Stimulated activated naive CD4-positive, alpha-beta T cell (primary cell): ENCODE measurements at regions not wholly inside any gene's neighbourhood (a gene's known extent, or its start where the extent isn't known, plus 50 kb on each side); places are given as distances from the start of the nearest gene placed in this dataset.
"Not testable (repeated sequence)": the region's sequence is repeated elsewhere in the genome, so short reads cannot be mapped to it uniquely, and the experiment has no call there.

Source experiments
- DNase-seq, 6 experiments: peaks; one replicate each; lab custom pipeline; 2025; lab: John Stamatoyannopoulos, UW

- DNase-seq, result no peak
Measured at GRCh38 chr5:157978061-157978460, 119.1 kb upstream of the CLINT1 start.

- no peak for DNase-seq
Measured at GRCh38 chr5:157976429-157976828, 117.5 kb upstream of the CLINT1 start.

GRCh38 chr5:157972579-157972978 lies 113.6 kb upstream of the CLINT1 start:
- no peak for DNase-seq

GRCh38 chr5:157971571-157972216 lies 112.7 kb upstream of the CLINT1 start:
- no peak for DNase-seq

- DNase-seq, result not testable (repeated sequence)
Measured at GRCh38 chr5:157968570-157968969, 109.6 kb upstream of the CLINT1 start.

- no peak for DNase-seq
Measured at GRCh38 chr5:157965989-157966388, 107.0 kb upstream of the CLINT1 start.

- no peak for DNase-seq
Measured at GRCh38 chr5:157965040-157965678, 106.2 kb upstream of the CLINT1 start.

GRCh38 chr5:157963761-157964160 lies 104.8 kb upstream of the CLINT1 start:
- no peak for DNase-seq

- DNase-seq, result no peak
Measured at GRCh38 chr5:157963244-157963643, 104.3 kb upstream of the CLINT1 start.

GRCh38 chr5:157962686-157963085 lies 103.7 kb upstream of the CLINT1 start:
- not testable (repeated sequence) for DNase-seq

GRCh38 chr5:157961896-157962590 lies 103.1 kb upstream of the CLINT1 start:
- DNase-seq, result no peak

GRCh38 chr5:157961176-157961575 lies 102.2 kb upstream of the CLINT1 start:
- DNase-seq, result no peak

- no peak for DNase-seq
Measured at GRCh38 chr5:157959370-157959769, 100.4 kb upstream of the CLINT1 start.

GRCh38 chr5:157956271-157956885 lies 97.4 kb upstream of the CLINT1 start:
- no peak for DNase-seq

- DNase-seq, result no peak
Measured at GRCh38 chr5:157955541-157956172, 96.7 kb upstream of the CLINT1 start.

- DNase-seq, result no peak
Measured at GRCh38 chr5:157952374-157952685, 93.4 kb upstream of the CLINT1 start.

- no peak for DNase-seq
Measured at GRCh38 chr5:157951673-157952373, 92.9 kb upstream of the CLINT1 start.

- DNase-seq, result no peak
Measured at GRCh38 chr5:157949520-157949919, 90.6 kb upstream of the CLINT1 start.

- peak; percentile 48 to 72 (median 60) for DNase-seq
Measured at GRCh38 chr5:157948738-157949410, 89.9 kb upstream of the CLINT1 start.

- DNase-seq, result no peak
Measured at GRCh38 chr5:157947156-157947555, 88.2 kb upstream of the CLINT1 start.

- DNase-seq, result not testable (repeated sequence)
Measured at GRCh38 chr5:157945822-157946221, 86.9 kb upstream of the CLINT1 start.
